NAMALWA (cell line): ENCODE measurements at regions not wholly inside any gene's neighbourhood (a gene's known extent, or its start where the extent isn't known, plus 50 kb on each side); places are given as distances from the start of the nearest gene placed in this dataset.

Experiments
- DNase-seq: peaks from one replicate; pipeline ENCODE4 v3.0.0-alpha.2; 2015; ENCODE audit warnings: low spot score

DNA sequence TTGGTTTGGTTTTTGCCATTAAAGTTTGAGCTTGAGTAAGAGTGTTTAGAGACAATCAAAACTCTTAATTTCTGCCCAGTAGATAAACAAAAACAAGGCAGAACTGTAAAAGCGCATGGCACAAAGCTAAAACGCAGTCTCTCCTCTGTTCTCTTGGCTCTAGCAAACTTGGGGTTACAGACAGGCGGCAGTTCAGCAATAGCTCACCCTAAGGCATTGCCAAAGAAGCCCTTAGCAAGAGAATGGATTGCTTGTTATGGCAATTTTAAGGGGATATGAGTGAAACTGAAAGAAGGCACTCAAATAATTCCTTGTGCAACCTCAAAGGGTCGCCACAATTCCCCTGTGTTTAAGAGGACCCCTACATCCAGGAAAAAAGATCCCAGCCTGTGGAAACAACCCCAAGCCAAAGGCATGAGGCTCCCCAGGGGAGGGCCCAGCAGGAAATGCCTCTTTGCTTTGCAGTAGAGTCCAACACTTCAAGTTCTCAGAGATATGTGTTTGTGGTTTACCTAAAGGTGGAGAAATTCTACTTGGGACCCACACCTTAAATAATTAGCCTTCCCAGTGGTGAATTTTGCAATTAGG is 317.0 kb upstream of the MPDZ start:
- no peak for DNase-seq

DNA sequence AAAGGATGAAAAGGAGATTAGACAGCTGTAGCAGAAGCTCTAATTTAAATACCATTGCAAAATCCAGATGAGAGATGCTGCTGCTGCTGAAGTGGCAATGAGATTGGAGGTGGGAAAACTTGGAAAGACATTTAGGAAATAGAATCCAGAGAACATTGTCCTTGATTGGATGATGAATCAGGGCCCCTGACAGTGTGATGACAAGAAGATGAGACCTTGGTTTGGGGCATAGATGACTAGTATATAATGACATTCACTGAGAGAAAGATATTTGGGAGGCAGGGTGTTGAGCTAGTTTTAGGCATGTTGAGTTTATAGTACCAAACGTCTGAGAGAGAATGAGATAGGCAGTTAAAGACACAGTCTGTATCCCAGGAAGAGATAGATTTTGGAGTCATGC is 311.5 kb upstream of the MPDZ start:
- DNase-seq, result no peak

DNA sequence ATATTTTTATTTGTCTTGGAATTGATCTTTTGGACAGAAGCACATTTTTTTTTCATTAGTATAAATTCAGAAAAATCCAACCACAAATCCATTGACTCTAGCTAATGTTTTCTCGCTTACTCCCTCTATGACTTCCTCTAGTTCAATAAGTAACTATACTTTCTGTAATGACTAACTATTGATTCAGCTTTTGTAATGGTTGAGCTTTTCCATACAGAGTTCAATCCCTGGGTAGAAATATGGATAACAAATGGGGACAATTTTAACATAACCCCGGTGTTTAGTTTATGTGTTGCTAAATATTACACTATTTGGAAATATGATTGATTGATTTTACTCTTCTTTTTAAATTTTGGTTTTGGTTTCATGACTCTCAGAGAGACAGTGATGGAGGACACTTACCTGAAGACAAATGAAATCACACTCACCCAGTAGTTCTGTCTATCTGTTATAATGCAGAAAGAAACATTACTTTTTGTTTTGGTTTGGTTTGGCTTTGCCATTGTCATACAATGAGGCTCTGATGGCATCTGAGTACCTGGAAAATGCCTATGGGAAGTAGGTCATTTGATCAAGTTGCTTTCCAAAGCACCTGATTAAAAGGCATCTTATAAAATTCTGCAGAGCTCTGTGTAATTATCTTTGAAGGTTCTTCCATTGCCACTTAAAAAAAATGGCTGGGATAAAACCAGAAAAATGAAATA is 309.7 kb upstream of the MPDZ start:
- no peak for DNase-seq

DNA sequence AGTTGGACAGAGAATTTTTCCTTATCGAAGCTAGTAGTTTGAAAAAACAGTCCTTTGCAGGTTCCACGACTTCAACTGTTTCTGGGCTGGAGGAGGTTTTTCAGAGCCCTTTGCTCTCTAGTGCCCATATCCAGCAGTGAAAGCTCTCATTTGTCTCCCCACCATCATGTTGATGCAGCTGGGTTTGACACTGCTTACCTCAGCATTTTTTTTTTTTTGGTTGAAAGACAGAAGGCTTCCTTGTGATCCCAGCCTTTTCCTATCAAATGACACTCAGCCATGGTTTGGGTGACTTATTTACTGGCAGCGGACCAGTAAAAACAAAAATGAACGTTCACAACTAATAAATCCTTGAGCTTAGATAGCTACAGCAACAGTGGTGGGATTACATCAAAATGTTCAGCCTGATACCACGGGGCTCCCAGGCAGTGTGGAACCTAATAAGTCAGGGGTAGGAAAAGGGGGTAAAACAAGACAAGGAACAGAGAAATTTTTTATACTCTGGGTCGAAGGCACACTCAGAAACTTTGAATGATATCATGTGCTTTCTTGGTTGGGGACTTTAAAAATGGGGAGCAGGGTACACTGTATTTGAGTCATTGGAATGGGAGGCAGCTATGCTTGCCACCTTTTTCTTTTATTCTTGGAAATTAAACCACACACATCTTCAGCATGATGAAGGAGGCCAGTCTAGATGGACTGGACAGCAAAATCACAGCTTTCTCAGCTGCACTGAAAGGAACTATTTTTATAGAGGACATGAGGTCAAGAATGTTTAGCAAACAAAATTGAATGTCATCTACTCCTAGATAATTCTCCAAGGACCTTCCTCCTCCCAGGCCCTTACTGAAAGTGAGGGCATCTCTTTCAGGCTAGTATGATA is 308.9 kb upstream of the MPDZ start:
- no peak for DNase-seq

DNA sequence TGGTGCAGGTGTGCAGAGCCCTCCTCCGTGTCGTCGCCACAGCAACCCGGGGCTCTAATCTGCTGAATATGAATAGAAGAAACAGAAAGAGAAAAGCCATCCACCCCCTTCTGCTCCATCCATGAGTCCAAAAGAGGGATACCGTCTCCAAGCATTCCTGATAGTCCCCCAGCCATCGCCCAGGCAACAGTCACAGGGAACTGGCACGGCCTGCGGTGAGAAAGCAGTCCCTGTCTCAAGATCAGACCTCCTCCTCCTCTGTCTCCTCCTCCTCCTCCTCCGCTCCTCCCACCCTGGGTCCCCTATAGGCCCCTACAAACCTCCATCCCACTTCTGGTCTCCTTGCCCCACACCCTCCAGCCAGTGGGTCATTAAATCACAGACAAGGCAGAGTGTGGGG is 308.1 kb upstream of the MPDZ start:
- DNase-seq, result no peak

DNA sequence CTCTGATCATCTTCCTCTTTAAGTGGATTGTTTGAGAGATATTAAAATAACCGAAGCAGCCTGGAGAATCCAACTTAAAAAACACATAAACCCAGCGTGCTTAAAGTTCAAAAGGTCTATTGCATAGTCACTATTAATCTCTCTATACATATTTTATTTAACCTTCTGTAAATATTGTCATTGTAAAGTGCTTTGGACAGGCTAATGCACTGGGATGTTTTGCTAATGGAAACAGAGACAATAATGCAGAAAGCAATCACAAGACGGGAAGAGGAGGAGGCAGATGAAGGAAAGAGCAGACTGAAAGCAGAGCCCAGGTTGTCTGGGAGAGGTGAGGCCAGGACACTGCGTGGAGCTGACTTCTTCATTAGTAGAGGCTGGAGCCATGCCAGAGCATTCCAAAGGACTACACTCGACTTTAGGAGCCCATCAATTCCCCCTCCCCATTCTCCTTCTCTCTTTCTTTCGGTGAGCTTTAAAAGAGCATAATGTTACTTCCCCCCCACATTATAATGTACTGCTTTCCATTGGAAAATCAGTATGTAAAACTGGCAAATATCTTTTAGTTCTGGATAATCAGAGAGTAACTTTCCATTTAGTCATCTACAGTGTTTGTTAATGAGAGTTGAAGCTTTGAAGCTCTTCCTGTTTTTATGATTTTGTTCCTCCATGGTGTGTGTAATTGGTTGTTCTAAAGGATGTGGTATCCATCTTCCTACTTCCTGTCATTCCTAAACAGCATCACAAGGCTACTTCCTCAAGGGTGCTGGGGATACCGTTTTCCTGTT is 307.3 kb upstream of the MPDZ start:
- DNase-seq, result no peak

DNA sequence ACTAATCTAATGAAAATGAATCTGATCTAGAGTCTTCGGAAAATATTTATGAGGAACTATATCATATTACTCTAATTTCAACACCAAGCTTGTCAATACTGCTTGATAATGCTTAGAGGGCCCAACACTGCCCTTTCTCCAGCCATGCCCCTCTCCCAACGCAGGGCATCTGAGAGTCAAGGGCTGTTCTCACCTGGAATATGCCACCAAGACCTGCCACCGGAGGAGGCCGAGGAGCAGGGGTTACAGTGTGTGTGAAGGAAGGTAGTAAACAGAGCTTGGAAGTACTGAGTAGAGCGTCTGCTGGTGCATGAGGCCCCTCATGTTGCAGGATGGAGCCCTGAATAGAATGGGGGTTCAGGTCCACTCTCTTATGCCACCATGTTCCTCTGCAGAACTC is 301.3 kb upstream of the MPDZ start:
- no peak for DNase-seq

DNA sequence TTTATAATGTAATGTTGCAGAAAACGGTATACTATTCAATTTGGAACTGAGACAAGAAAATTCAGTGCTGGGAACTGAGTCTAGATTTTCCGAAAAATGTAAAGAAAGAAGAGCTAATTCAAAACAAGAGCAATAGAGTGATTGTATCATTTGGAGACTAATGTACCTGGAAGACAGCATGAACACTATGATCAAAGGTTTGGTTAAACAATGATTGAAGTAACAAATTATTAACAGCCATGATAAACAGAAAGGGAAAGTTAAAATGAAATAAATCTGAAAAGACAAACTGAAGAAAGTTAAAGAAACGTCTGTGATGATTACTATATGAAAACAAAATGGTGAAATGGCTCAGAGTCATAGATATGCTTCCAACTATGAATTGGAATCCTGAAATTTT is 300.6 kb upstream of the MPDZ start:
- DNase-seq, result no peak

DNA sequence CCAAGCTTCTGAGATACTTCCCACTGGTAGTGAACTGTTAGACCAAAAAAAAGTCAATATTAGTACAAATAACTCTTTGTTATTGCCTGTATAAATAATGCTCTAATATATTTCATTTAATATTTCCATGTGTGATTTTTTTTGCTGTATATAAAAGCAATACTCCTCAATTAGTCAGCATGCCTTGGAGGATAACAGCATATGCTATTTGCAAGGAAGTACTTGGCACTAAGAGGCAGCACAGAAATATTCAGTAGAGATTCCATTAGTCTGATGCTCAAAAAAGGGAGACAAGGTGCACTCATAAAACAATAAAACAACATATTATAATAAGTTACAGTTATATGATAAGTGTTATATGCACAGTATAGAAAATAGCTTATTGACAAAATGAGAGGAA is 296.6 kb upstream of the MPDZ start:
- DNase-seq, result no peak

DNA sequence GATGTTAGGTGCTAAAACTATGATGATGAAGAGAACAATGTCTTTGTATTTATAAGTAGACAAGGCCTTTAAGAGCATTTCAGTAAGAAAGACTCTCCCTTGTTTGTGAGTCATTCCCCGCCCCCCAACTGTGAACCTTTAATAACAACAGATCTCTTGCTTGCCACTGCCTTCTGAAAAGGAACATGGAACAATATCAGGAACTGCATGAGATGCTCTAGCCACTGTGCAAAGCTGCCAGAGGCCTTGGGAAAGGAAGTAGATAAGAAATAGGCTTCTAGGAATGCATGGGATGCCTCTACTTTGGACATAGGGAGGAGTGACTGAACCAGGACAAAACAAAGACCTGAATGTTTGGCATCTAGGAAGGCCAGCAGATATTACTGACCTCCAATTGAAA is 296.1 kb upstream of the MPDZ start:
- DNase-seq, result no peak

DNA sequence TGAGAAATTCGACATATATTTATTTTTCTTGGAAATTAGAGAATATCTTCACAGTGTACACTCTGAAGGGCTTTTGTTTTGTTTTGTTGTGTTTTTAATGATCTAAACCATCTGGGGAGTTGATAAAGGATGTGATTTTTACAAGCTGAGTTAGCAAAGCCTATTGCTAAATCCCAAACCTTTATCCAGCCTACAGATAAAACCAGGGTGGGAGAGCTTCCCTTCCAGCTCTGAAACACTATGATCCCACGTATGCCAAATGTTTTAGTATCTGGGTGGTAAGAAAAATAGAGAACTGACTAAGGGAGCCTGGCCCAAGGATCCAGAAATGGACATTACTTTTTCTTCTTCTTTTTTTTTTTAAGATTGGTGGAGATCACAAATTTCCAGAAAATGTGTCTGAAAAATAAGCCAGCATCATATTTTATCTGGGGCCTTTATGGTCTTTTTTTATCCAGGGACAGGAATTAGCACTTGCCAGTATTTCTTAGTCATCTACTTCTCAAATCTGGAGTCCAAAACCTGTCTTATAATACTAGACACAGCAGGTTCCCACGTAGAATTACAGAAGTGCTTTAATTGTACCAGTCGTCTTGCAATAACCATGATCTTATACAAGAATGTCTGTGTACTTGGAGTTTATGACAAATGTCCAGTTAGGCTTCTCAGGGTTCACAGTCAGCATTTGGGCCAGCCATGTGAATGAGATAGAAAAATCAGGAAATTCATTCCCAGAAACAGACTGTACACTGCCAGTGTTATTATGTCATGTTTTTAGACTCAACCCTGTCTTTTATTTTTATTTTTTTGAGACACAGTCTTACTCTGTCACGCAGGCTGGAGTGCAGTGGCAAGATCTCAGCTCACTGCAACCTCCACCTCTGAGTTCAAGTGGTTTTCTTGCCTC is 290.8 kb upstream of the MPDZ start:
- no peak for DNase-seq

DNA sequence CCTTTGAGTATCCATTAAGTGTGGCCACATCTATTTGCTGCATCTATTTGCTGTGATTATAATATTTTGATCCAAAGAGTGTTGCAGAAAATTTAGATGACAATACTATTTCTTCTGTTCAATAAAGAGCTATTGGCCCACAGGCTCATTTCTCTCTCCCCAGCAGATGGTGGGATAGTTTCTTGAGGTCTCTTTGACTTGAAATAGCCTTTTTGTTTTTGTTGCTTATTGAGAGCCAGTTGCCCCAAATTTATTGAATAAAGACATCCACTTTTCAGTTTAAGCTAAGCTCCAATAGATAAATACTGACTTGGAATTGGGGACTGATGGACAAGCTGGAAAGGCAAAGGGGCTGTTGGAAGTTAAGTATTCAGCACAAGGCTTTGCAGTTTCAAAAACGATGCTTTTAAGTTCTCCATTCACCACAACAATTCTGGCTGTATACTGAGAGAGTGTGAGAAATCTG is 290.1 kb upstream of the MPDZ start:
- DNase-seq, result no peak

DNA sequence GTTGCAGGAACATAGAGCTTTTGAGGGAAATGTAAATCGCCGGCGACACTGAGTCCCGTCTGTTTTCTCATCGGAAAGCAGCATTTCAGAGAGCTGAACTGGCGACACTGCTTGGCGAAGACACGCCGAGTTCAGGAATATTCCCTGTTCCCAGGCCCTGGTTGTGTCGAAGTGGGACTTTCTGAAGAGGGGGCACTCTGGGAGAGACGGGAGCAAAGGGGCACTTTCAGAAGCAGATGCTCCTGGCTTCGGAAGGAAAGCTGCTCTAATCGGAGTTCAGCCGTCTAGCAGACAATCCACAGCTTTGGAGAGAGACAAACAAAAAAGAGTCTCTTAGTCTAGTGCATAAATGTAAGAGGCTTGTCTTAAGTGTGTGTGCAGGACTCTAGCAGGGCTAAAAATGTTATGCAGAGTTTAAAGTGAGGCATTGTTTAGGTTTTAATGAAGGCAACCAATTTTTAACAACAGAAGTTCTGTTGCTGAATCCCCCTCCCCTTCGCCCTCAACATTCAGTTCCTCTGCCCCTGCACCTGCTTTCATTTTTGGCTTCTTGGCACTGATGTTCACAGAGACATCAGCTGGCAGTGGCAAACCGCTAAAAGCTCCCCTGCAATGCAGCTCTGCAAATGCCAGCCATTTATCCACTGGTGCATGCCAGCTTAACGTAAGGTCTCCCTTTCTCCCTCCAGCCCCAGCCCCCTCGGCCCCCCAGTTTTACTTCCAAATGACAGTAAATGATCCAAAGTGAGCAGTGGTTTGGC is 289.5 kb upstream of the MPDZ start:
- DNase-seq, result peak; percentile 8

DNA sequence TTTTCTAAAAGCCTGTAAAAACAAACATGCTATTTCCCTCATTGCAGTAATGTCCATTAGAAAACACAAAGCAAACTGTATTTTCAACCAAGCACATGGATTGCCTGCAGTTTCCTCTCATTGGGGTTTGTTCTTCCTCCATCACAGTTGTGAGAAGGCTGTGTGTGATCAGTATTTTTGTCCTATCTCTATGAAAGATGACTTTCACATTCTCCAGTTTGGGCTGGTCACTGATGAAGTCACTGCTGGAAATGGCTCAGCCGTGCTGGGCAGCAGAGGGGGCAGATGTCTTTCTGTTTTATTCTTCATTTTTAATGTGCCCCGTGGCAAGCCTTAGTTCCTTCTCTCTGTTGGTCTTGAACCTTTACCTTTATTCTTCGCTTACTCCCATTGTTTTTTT is 288.9 kb upstream of the MPDZ start:
- DNase-seq, result no peak

DNA sequence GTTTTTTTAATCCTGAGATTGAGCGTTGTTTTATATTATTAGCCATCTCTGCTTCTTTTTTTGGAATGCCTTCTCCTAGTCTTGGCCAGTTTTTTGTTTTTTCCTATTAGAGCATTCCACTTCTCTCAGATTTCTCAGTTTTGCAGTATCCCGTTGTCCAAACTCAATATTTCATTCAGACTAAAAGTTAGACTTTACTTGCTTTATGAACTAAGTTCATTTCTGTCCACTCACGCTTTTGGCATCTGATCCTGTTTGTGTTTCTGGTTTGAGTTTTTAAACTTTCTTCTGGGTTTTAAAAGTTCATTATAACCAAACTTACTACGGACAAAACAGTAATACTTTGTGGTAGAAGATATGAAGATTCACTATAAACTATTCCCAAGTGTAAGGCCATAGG is 288.3 kb upstream of the MPDZ start:
- DNase-seq, result no peak

DNA sequence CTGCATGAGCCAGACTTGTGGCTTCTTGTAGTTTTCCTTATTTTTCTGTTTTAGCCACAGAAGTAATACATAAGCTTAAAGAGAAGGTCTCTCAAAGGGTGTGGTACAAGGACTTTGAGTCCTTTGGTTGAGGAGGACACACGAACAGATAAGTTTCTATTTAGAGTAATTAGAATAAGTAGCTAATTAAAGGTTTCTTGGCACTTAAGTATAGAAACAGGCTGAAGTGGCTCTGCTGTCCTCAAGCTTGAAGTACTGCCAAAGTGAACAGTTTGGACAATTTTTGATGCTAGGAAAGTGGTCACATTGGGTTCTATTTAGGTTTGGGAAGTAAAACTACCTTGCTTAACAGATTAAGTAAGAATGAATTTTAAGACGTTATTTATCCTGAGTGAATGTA is 278.3 kb upstream of the MPDZ start:
- DNase-seq, result no peak

DNA sequence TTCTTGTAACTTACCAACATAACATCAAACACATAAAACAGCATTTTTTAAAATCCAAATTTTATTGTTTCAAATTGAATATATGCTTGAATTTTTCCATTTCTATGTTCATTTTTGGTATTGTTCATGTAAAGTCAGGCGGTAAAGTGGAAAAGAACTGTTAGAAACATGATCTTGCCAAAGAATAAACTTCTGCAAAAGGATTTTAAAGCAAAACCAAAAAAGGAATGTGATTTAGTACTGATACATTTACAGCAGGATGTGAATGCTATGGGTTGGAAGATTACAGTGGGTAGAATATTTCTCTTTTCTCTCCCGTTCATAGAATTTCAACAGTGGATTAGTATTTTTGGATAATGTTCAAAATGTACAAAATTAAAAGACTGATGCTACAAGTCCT is 277.2 kb upstream of the MPDZ start:
- DNase-seq, result no peak

DNA sequence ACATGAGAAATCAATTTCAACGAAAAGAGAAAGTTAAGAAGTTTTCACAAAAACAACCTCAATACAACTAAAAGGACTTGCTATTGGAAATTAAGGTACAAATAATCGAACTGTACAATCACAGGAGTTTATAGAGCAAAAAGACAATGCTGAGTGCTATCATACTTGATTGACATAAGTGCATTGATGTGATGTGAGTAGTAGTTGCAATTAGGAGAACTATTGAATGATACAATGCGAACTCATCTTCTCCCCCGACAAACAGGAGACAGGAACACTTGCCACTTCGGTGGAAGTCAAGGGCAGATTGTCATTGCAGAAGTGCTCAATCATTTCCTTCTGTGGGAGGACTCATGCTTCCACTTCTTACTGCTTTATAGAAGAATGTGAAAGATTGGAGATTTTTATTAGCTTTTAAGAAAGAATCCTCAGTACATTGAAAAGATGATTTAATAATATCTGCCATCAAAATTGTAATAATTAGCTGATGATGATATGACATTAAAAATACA is 276.6 kb upstream of the MPDZ start:
- DNase-seq, result no peak

DNA sequence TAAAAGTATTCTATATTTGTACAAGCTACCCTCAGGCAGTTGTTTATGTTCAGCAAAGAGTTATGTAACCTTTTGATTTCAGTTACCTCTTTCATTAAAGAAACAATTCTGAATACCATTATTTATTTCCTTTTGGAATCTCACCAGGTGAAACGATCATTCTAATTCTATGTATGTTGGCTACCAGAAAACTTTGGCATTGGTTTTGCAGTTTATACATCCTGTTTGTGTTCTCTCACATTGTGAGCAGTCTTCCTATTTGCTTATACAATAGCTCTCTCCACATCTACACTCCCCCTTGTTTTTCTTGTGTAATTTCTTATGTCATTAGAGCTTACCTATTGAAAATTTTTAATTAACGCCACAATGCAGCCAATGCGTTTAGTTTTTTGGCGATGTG is 276.0 kb upstream of the MPDZ start:
- no peak for DNase-seq

DNA sequence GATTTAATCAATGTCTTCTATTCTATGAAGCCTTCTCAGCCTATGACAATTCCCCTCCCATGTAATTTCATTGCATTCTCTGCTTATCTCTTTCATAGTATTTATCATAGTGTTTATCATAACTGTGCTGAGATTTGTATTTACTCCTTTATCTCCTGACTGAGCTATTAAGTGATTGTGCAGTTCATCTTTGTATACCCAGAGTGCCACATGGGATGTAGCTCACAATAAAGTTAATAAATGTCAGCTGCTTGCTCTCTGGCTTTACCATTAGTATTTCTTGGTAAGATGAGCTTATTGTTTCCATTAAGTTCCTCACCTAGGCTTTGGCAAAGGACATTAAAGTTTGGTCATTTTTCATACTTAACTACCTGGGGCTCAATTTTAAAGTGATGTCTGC is 275.1 kb upstream of the MPDZ start:
- DNase-seq, result no peak
